SK-N-SH (cell line): ENCODE measurements at regions not wholly inside any gene's neighbourhood (a gene's known extent, or its start where the extent isn't known, plus 50 kb on each side); places are given as distances from the start of the nearest gene placed in this dataset.

Source experiments
- CTCF ChIP-seq: fragments of 200-600 bp; sonication (generic); IDR thresholded peaks from 2 replicates; pipeline ENCODE4 v1.6.1; 2017; ENCODE audit warnings: antibody characterized with exemption, mild to moderate bottlenecking, moderate library complexity
- RAD21 ChIP-seq: IDR thresholded peaks from 2 replicates; pipeline ENCODE4 v1.6.1; 2012; ENCODE audit warnings: mild to moderate bottlenecking, low read length

- TF ChIP-seq CTCF = no peak
- no peak for TF ChIP-seq RAD21
Observed at GRCh38 chr13:95480131-95480545, 72.4 kb upstream of the CLDN10 start.
